ENCODE measurements at regions not wholly inside any gene's neighbourhood (a gene's known extent, or its start where the extent isn't known, plus 50 kb on each side); places are given as distances from the start of the nearest gene placed in this dataset.

GRCh38 chr14:61891810-61892209 lies 129.6 kb downstream of the SNAPC1 start:
- intact Hi-C loops (cut with micrococcal nuclease), result loop anchor here (5.0 kb wide), 2 partner anchors 435 to 1925 kb away; no protein-coding TSS in a partner anchor

GRCh38 chr14:61893371-61893940 lies 131.2 kb downstream of the SNAPC1 start:
- intact Hi-C loops (cut with micrococcal nuclease), result loop anchor here (5.0 kb wide), 2 partner anchors 436 to 1926 kb away; no protein-coding TSS in a partner anchor

GRCh38 chr14:61894452-61895077 lies 132.3 kb downstream of the SNAPC1 start:
- intact Hi-C loops (cut with micrococcal nuclease), result loop anchor here (1.0 to 5.0 kb wide), 3 partner anchors 233 to 1927 kb away; no protein-coding TSS in a partner anchor

GRCh38 chr14:61897300-61897699 lies 135.1 kb downstream of the SNAPC1 start:
- intact Hi-C loops (cut with micrococcal nuclease), result no loop called here

- intact Hi-C loops (cut with micrococcal nuclease), result no loop called here
Measured at GRCh38 chr14:61898568-61898967, 136.3 kb downstream of the SNAPC1 start.

- intact Hi-C loops (cut with micrococcal nuclease), result no loop called here
Measured at GRCh38 chr14:61899497-61899896, 137.3 kb downstream of the SNAPC1 start.

GRCh38 chr14:61904946-61905345 lies 142.7 kb downstream of the SNAPC1 start:
- intact Hi-C loops (cut with micrococcal nuclease), result no loop called here

GRCh38 chr14:61911574-61911973 lies 149.4 kb downstream of the SNAPC1 start:
- intact Hi-C loops (cut with micrococcal nuclease), result no loop called here

GRCh38 chr14:61918998-61919397 lies 156.8 kb downstream of the SNAPC1 start:
- intact Hi-C loops (cut with micrococcal nuclease), result no loop called here

GRCh38 chr14:61923348-61923747 lies 161.1 kb downstream of the SNAPC1 start:
- intact Hi-C loops (cut with micrococcal nuclease), result no loop called here

GRCh38 chr14:61925043-61925442 lies 162.8 kb downstream of the SNAPC1 start:
- intact Hi-C loops (cut with micrococcal nuclease), result loop anchor here (5.0 kb wide), 1 partner anchor 63 kb away; no protein-coding TSS in a partner anchor

GRCh38 chr14:61925732-61926435 lies 163.7 kb downstream of the SNAPC1 start:
- intact Hi-C loops (cut with micrococcal nuclease), result loop anchor here (5.0 kb wide), 1 partner anchor 64 kb away; no protein-coding TSS in a partner anchor

- intact Hi-C loops (cut with micrococcal nuclease), result loop anchor here (5.0 kb wide), 1 partner anchor 65 kb away; no protein-coding TSS in a partner anchor
Measured at GRCh38 chr14:61927060-61927459, 164.8 kb downstream of the SNAPC1 start.

GRCh38 chr14:61927520-61927919 lies 165.3 kb downstream of the SNAPC1 start:
- intact Hi-C loops (cut with micrococcal nuclease), result loop anchor here (5.0 kb wide), 1 partner anchor 65 kb away; no protein-coding TSS in a partner anchor

- intact Hi-C loops (cut with micrococcal nuclease), result loop anchor here (5.0 kb wide), 1 partner anchor 66 kb away; no protein-coding TSS in a partner anchor
Measured at GRCh38 chr14:61928300-61928699, 166.1 kb downstream of the SNAPC1 start.

GRCh38 chr14:61928701-61929100 lies 166.5 kb downstream of the SNAPC1 start:
- intact Hi-C loops (cut with micrococcal nuclease), result loop anchor here (5.0 kb wide), 1 partner anchor 66 kb away; no protein-coding TSS in a partner anchor

GRCh38 chr14:61929651-61930050 lies 167.4 kb downstream of the SNAPC1 start:
- intact Hi-C loops (cut with micrococcal nuclease), result loop anchor here (5.0 kb wide), 1 partner anchor 67 kb away; no protein-coding TSS in a partner anchor

- intact Hi-C loops (cut with micrococcal nuclease), result no loop called here
Measured at GRCh38 chr14:61930101-61930857, 168.1 kb downstream of the SNAPC1 start.

- intact Hi-C loops (cut with micrococcal nuclease), result no loop called here
Measured at GRCh38 chr14:61932974-61933373, 170.8 kb downstream of the SNAPC1 start.

- intact Hi-C loops (cut with micrococcal nuclease), result no loop called here
Measured at GRCh38 chr14:61934385-61934784, 172.2 kb downstream of the SNAPC1 start.

GRCh38 chr14:61939776-61940175 lies 177.6 kb downstream of the SNAPC1 start:
- intact Hi-C loops (cut with micrococcal nuclease), result no loop called here
